DOHH2 (cell line): ENCODE measurements at regions not wholly inside any gene's neighbourhood (a gene's known extent, or its start where the extent isn't known, plus 50 kb on each side); places are given as distances from the start of the nearest gene placed in this dataset.

ENCODE experiments used
- EZH2phosphoT487 ChIP-seq: fragments of 200-600 bp; sonication (generic); IDR thresholded peaks from 2 replicates; pipeline ENCODE4 v1.6.1; 2017; ENCODE audit warnings: borderline replicate concordance, mild to moderate bottlenecking, antibody characterized with exemption, low read length, moderate library complexity, mixed read lengths
- TF ChIP-seq, protein P1 (sequence below): fragments of 200-600 bp; sonication (generic); IDR thresholded peaks from one replicate; pipeline ENCODE4 v1.5.1; 2014; ENCODE audit warnings: antibody characterized with exemption, mild to moderate bottlenecking, low read depth, low read length; ENCODE audit not compliant: poor library complexity, severe bottlenecking

DNA sequence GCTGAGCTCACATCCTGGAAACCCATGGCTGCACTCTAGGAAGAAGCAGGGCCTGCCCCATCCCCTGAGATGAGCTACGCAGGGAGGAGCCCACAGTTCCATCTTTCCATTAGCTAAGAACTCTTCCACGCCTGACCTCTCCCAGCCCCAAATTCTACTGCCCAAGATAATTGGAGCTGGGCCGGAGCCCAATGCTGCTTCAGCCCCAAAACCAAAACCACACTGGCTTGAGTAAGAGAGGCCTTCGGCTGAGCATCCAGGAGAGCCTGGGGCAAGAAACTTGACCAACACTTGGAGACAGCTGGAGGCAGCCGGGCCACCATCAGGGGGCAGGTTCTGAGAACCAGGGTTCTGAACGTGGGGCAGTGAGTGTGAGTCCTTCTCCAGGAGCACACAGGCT, 116.1 kb upstream of the ZMIZ1 start:
- TF ChIP-seq, protein P1, sequence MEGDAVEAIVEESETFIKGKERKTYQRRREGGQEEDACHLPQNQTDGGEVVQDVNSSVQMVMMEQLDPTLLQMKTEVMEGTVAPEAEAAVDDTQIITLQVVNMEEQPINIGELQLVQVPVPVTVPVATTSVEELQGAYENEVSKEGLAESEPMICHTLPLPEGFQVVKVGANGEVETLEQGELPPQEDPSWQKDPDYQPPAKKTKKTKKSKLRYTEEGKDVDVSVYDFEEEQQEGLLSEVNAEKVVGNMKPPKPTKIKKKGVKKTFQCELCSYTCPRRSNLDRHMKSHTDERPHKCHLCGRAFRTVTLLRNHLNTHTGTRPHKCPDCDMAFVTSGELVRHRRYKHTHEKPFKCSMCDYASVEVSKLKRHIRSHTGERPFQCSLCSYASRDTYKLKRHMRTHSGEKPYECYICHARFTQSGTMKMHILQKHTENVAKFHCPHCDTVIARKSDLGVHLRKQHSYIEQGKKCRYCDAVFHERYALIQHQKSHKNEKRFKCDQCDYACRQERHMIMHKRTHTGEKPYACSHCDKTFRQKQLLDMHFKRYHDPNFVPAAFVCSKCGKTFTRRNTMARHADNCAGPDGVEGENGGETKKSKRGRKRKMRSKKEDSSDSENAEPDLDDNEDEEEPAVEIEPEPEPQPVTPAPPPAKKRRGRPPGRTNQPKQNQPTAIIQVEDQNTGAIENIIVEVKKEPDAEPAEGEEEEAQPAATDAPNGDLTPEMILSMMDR = no peak
- TF ChIP-seq EZH2phosphoT487 = no peak
